ENCODE measurements at regions not wholly inside any gene's neighbourhood (a gene's known extent, or its start where the extent isn't known, plus 50 kb on each side); places are given as distances from the start of the nearest gene placed in this dataset.

GRCh38 chr5:130277522-130277921, 373.3 kb downstream of the CHSY3 start:
- Histone ChIP-seq H3K9me3 (ENCODE audit: control insufficient read depth in 3 of 3, low read length in 3 of 3) (no peaks in the 10 kb centered on the region), H3K4me3 (ENCODE audit: low read length in 3 of 3) (no peak overlapping the region), H3K9ac (ENCODE audit: low read depth in 1 of 3, low read length in 3 of 3) (no peak overlapping the region), H3K27ac (ENCODE audit: low read depth, low read length) (no peak overlapping the region), H3K4me1 (ENCODE audit: control insufficient read depth in 3 of 3, insufficient read depth in 3 of 3, low read length in 3 of 3) (no peaks in the 10 kb centered on the region), H3K36me3 (ENCODE audit: control insufficient read depth in 3 of 3, insufficient read depth in 3 of 3, low read length in 3 of 3) (no peaks in the 10 kb centered on the region), H3K27me3 (ENCODE audit: control insufficient read depth in 3 of 3, insufficient read depth in 3 of 3, low read length in 3 of 3) (peaks cover 0 to 2% (median 0%) of the 10 kb centered on the region in 3 donors)

DNA sequence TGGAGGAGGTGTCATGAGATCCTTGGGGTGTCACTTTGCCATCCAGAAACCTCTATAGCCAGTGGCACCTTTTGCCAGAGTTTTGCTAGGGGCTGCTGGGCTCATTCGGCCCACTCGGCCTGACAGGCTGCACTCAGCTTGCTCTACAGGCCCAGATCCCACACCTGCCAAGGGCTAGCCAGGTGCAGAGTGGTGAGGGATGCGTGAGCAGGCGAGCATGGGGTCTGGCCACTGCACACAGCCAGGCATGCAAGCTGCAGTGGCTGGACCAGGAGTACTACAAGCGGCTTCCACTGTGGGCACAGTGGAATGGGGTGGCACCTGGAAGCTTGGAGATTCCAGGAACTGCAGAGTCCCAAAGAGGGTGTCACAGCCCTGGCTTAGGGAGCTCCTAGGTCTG, 372.7 kb downstream of the CHSY3 start:
- Histone ChIP-seq H3K27ac (ENCODE audit: low read depth, low read length) (no peak overlapping the region), H3K36me3 (ENCODE audit: control insufficient read depth in 3 of 3, insufficient read depth in 3 of 3, low read length in 3 of 3) (no peaks in the 10 kb centered on the region), H3K4me3 (ENCODE audit: low read length in 3 of 3) (no peak overlapping the region), H3K27me3 (ENCODE audit: control insufficient read depth in 3 of 3, insufficient read depth in 3 of 3, low read length in 3 of 3) (peaks cover 0 to 2% (median 0%) of the 10 kb centered on the region in 3 donors), H3K4me1 (ENCODE audit: control insufficient read depth in 3 of 3, insufficient read depth in 3 of 3, low read length in 3 of 3) (no peaks in the 10 kb centered on the region), H3K9me3 (ENCODE audit: control insufficient read depth in 3 of 3, low read length in 3 of 3) (no peaks in the 10 kb centered on the region), H3K9ac (ENCODE audit: low read depth in 1 of 3, low read length in 3 of 3) (no peak overlapping the region)

DNA sequence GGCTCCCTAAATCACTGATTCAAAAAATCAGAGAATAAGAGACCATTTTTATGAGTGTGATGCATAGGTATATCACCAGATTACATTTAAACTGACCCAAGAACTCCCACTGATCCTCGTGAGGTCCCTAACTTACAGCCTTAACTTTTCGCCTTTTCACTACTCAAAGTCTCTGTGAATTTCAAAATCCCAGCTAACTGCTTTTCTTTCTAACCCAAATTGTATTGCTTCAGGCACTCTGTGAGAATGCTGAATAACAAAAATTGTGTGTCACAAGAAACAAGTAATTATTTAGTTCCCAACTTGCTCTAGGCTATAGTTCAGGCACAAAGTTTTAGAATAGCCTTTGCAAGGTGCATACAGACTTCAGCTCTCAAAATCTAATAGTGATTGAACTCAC, 368.6 kb downstream of the CHSY3 start:
- H3K9ac ChIP-seq (ENCODE audit: low read depth in 1 of 3, low read length in 3 of 3) = no peak overlapping the region
- no peak overlapping the region for H3K27ac ChIP-seq (ENCODE audit: low read depth, low read length)
- H3K4me3 ChIP-seq (ENCODE audit: low read length in 3 of 3) = no peak overlapping the region
- no peaks in the 10 kb centered on the region for H3K9me3 ChIP-seq (ENCODE audit: control insufficient read depth in 3 of 3, low read length in 3 of 3)
- peaks cover 0 to 2% (median 0%) of the 10 kb centered on the region in 3 donors for H3K27me3 ChIP-seq (ENCODE audit: control insufficient read depth in 3 of 3, insufficient read depth in 3 of 3, low read length in 3 of 3)
- H3K4me1 ChIP-seq (ENCODE audit: control insufficient read depth in 3 of 3, insufficient read depth in 3 of 3, low read length in 3 of 3) = no peaks in the 10 kb centered on the region
- H3K36me3 ChIP-seq (ENCODE audit: control insufficient read depth in 3 of 3, insufficient read depth in 3 of 3, low read length in 3 of 3) = no peaks in the 10 kb centered on the region

GRCh38 chr5:130270786-130271185, 366.5 kb downstream of the CHSY3 start:
- H3K27ac ChIP-seq (ENCODE audit: low read depth, low read length) = no peak overlapping the region
- no peaks in the 10 kb centered on the region for H3K36me3 ChIP-seq (ENCODE audit: control insufficient read depth in 3 of 3, insufficient read depth in 3 of 3, low read length in 3 of 3)
- H3K27me3 ChIP-seq (ENCODE audit: control insufficient read depth in 3 of 3, insufficient read depth in 3 of 3, low read length in 3 of 3) = no peaks in the 10 kb centered on the region
- H3K4me1 ChIP-seq (ENCODE audit: control insufficient read depth in 3 of 3, insufficient read depth in 3 of 3, low read length in 3 of 3) = no peaks in the 10 kb centered on the region
- no peaks in the 10 kb centered on the region for H3K9me3 ChIP-seq (ENCODE audit: control insufficient read depth in 3 of 3, low read length in 3 of 3)
- H3K9ac ChIP-seq (ENCODE audit: low read depth in 1 of 3, low read length in 3 of 3) = no peak overlapping the region
- no peak overlapping the region for H3K4me3 ChIP-seq (ENCODE audit: low read length in 3 of 3)

GRCh38 chr5:130268489-130268888, 364.2 kb downstream of the CHSY3 start:
- no peaks in the 10 kb centered on the region for H3K27me3 ChIP-seq (ENCODE audit: control insufficient read depth in 3 of 3, insufficient read depth in 3 of 3, low read length in 3 of 3)
- no peaks in the 10 kb centered on the region for H3K36me3 ChIP-seq (ENCODE audit: control insufficient read depth in 3 of 3, insufficient read depth in 3 of 3, low read length in 3 of 3)
- no peaks in the 10 kb centered on the region for H3K4me1 ChIP-seq (ENCODE audit: control insufficient read depth in 3 of 3, insufficient read depth in 3 of 3, low read length in 3 of 3)
- H3K4me3 ChIP-seq (ENCODE audit: low read length in 3 of 3) = no peak overlapping the region
- no peaks in the 10 kb centered on the region for H3K9me3 ChIP-seq (ENCODE audit: control insufficient read depth in 3 of 3, low read length in 3 of 3)
- no peak overlapping the region for H3K27ac ChIP-seq (ENCODE audit: low read depth, low read length)
- H3K9ac ChIP-seq (ENCODE audit: low read depth in 1 of 3, low read length in 3 of 3) = no peak overlapping the region

DNA sequence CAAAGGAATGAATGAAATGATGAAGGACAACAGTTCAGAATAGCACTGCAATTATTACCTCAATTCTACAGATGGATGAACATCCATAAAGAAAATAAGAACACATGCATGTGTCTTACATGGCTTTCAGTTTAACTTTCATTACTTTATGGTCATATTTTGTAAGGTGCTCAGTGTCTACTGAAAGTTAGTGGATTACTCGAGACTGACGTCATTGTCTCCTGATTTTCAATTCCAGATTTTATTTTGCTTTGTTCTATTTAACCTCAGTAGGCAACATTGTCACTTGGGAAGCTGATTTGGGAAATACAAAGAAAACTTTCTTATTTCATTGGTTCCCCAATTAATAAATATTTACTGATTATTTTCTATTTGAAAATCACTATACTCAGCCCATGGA, 363.7 kb downstream of the CHSY3 start:
- no peaks in the 10 kb centered on the region for H3K27me3 ChIP-seq (ENCODE audit: control insufficient read depth in 3 of 3, insufficient read depth in 3 of 3, low read length in 3 of 3)
- no peak overlapping the region for H3K9ac ChIP-seq (ENCODE audit: low read depth in 1 of 3, low read length in 3 of 3)
- no peak overlapping the region for H3K27ac ChIP-seq (ENCODE audit: low read depth, low read length)
- H3K36me3 ChIP-seq (ENCODE audit: control insufficient read depth in 3 of 3, insufficient read depth in 3 of 3, low read length in 3 of 3) = no peaks in the 10 kb centered on the region
- H3K4me3 ChIP-seq (ENCODE audit: low read length in 3 of 3) = no peak overlapping the region
- no peaks in the 10 kb centered on the region for H3K4me1 ChIP-seq (ENCODE audit: control insufficient read depth in 3 of 3, insufficient read depth in 3 of 3, low read length in 3 of 3)
- H3K9me3 ChIP-seq (ENCODE audit: control insufficient read depth in 3 of 3, low read length in 3 of 3) = no peaks in the 10 kb centered on the region

GRCh38 chr5:130260481-130260880, 356.2 kb downstream of the CHSY3 start:
- Histone ChIP-seq H3K4me3 (ENCODE audit: low read length in 3 of 3) (no peak overlapping the region), H3K9ac (ENCODE audit: low read depth in 1 of 3, low read length in 3 of 3) (no peak overlapping the region), H3K9me3 (ENCODE audit: control insufficient read depth in 3 of 3, low read length in 3 of 3) (no peaks in the 10 kb centered on the region), H3K27ac (ENCODE audit: low read depth, low read length) (no peak overlapping the region), H3K4me1 (ENCODE audit: control insufficient read depth in 3 of 3, insufficient read depth in 3 of 3, low read length in 3 of 3) (no peaks in the 10 kb centered on the region), H3K36me3 (ENCODE audit: control insufficient read depth in 3 of 3, insufficient read depth in 3 of 3, low read length in 3 of 3) (no peaks in the 10 kb centered on the region), H3K27me3 (ENCODE audit: control insufficient read depth in 3 of 3, insufficient read depth in 3 of 3, low read length in 3 of 3) (no peaks in the 10 kb centered on the region)

- Histone ChIP-seq H3K27ac (ENCODE audit: low read depth, low read length) (no peak overlapping the region), H3K4me3 (ENCODE audit: low read length in 3 of 3) (no peak overlapping the region), H3K27me3 (ENCODE audit: control insufficient read depth in 3 of 3, insufficient read depth in 3 of 3, low read length in 3 of 3) (no peaks in the 10 kb centered on the region), H3K4me1 (ENCODE audit: control insufficient read depth in 3 of 3, insufficient read depth in 3 of 3, low read length in 3 of 3) (no peaks in the 10 kb centered on the region), H3K9me3 (ENCODE audit: control insufficient read depth in 3 of 3, low read length in 3 of 3) (no peaks in the 10 kb centered on the region), H3K9ac (ENCODE audit: low read depth in 1 of 3, low read length in 3 of 3) (no peak overlapping the region), H3K36me3 (ENCODE audit: control insufficient read depth in 3 of 3, insufficient read depth in 3 of 3, low read length in 3 of 3) (no peaks in the 10 kb centered on the region)
Observed at GRCh38 chr5:130251931-130252330, 347.7 kb downstream of the CHSY3 start.

- Histone ChIP-seq H3K27me3 (ENCODE audit: control insufficient read depth in 3 of 3, insufficient read depth in 3 of 3, low read length in 3 of 3) (no peaks in the 10 kb centered on the region), H3K27ac (ENCODE audit: low read depth, low read length) (no peak overlapping the region), H3K9ac (ENCODE audit: low read depth in 1 of 3, low read length in 3 of 3) (no peak overlapping the region), H3K4me3 (ENCODE audit: low read length in 3 of 3) (no peak overlapping the region), H3K36me3 (ENCODE audit: control insufficient read depth in 3 of 3, insufficient read depth in 3 of 3, low read length in 3 of 3) (no peaks in the 10 kb centered on the region), H3K9me3 (ENCODE audit: control insufficient read depth in 3 of 3, low read length in 3 of 3) (no peaks in the 10 kb centered on the region), H3K4me1 (ENCODE audit: control insufficient read depth in 3 of 3, insufficient read depth in 3 of 3, low read length in 3 of 3) (no peaks in the 10 kb centered on the region)
Observed at GRCh38 chr5:130243641-130244040, 339.4 kb downstream of the CHSY3 start.

GRCh38 chr5:130237721-130238120, 333.5 kb downstream of the CHSY3 start:
- no peaks in the 10 kb centered on the region for H3K27me3 ChIP-seq (ENCODE audit: control insufficient read depth in 3 of 3, insufficient read depth in 3 of 3, low read length in 3 of 3)
- H3K9ac ChIP-seq (ENCODE audit: low read depth in 1 of 3, low read length in 3 of 3) = no peak overlapping the region
- no peak overlapping the region for H3K4me3 ChIP-seq (ENCODE audit: low read length in 3 of 3)
- no peaks in the 10 kb centered on the region for H3K4me1 ChIP-seq (ENCODE audit: control insufficient read depth in 3 of 3, insufficient read depth in 3 of 3, low read length in 3 of 3)
- H3K36me3 ChIP-seq (ENCODE audit: control insufficient read depth in 3 of 3, insufficient read depth in 3 of 3, low read length in 3 of 3) = no peaks in the 10 kb centered on the region
- H3K27ac ChIP-seq (ENCODE audit: low read depth, low read length) = no peak overlapping the region
- no peaks in the 10 kb centered on the region for H3K9me3 ChIP-seq (ENCODE audit: control insufficient read depth in 3 of 3, low read length in 3 of 3)

Data from skeletal muscle tissue (tissue), 3 donors.